Kidney epithelial cell (primary cell): ENCODE measurements at regions not wholly inside any gene's neighbourhood (a gene's known extent, or its start where the extent isn't known, plus 50 kb on each side); places are given as distances from the start of the nearest gene placed in this dataset.

Source experiments
- DNase-seq: peaks from one replicate; pipeline ENCODE4 v3.0.0-alpha.2; 2010; ENCODE audit warnings: low read depth
- H3K27me3 ChIP-seq: 2 replicates; pipeline ENCODE4 v1.6.0; 2011; ENCODE audit warnings: low read length; ENCODE audit not compliant: control insufficient read depth, insufficient read depth
- H3K36me3 ChIP-seq: 2 replicates; pipeline ENCODE4 v1.5.1; 2011; ENCODE audit warnings: low read length; ENCODE audit not compliant: control insufficient read depth, insufficient read depth
- H3K4me3 ChIP-seq: 2 replicates; pipeline ENCODE4 v1.5.1; 2011; ENCODE audit warnings: low read depth, mild to moderate bottlenecking, control low read depth, low read length
- TF ChIP-seq, protein P1 (sequence below): IDR thresholded peaks from 2 replicates; pipeline ENCODE4 v1.5.1; 2011; ENCODE audit warnings: mild to moderate bottlenecking, moderate library complexity, low read length, control low read depth, inconsistent platforms; ENCODE audit not compliant: insufficient read depth, poor library complexity, severe bottlenecking

DNA sequence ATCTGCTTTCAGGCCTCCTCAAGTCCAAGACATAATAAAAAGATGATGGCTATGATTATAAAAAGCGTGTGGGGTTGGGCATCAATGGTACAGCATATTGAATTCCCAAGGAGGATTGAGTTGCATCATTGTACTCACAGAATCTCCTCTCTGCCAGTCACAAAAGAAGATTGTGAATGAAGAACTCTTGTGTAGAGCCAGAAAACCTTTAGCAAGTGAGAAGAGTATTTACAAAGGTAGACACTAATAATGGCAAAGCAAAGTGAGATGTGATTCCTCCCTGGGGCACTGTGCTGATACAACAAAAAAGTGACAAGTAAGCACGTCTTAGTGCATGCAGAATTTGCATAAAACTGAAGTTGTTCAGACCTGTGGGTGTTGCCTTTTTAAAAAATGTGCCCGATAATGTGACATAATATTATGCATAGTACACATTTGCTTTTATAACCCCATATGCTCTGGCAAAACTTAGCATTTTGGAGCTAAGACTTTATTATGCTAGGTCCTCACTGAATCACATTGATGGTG, 291.2 kb upstream of the TBC1D5 start:
- no peak overlapping the region for H3K4me3 ChIP-seq
- TF ChIP-seq, protein P1, sequence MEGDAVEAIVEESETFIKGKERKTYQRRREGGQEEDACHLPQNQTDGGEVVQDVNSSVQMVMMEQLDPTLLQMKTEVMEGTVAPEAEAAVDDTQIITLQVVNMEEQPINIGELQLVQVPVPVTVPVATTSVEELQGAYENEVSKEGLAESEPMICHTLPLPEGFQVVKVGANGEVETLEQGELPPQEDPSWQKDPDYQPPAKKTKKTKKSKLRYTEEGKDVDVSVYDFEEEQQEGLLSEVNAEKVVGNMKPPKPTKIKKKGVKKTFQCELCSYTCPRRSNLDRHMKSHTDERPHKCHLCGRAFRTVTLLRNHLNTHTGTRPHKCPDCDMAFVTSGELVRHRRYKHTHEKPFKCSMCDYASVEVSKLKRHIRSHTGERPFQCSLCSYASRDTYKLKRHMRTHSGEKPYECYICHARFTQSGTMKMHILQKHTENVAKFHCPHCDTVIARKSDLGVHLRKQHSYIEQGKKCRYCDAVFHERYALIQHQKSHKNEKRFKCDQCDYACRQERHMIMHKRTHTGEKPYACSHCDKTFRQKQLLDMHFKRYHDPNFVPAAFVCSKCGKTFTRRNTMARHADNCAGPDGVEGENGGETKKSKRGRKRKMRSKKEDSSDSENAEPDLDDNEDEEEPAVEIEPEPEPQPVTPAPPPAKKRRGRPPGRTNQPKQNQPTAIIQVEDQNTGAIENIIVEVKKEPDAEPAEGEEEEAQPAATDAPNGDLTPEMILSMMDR, result no peak
- no peak for DNase-seq
- no peaks in the 10 kb centered on the region for H3K36me3 ChIP-seq
- H3K27me3 ChIP-seq, result no peaks in the 10 kb centered on the region

GRCh38 chr3:18030371-18030870, 288.0 kb upstream of the TBC1D5 start:
- no peak for DNase-seq
- Histone ChIP-seq H3K27me3 (no peaks in the 10 kb centered on the region), H3K4me3 (no peak overlapping the region), H3K36me3 (no peaks in the 10 kb centered on the region)
- TF ChIP-seq, protein P1, result no peak

DNA sequence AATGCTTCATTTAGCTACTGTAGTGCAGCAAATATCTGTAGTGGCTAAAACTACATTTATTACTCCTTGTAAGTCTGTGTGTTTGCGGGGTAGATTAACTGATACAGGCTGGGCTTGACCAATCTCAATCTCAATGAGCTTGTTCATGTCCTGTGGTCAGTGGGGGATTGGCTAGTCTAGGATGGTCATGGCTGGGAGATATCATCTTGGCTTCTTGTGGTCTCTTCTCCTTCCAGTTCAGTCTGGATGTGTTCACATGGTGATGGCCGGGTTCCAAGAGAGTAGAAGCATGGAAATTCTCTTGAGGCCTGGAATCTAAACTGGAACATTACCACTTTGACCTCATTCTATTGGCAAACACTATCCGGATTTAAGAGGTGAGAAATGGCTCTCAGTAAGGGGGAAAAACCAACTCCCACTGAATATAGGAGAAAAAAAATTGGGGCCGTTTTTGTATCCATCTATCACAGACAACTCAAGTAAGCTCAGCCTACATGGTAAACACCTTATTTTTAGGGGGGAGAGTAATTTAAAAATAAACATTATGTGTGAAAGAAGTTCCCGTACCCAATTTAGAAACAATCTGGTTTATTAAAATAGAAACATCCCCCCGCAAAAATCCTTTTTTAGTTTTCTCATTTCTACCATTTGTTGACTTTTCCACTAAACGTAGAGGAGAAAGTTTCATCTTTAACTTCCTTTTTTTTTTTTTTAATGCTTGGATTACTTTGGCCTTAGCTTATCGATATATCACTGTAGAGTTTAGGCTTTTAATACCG, 284.9 kb upstream of the TBC1D5 start:
- Histone ChIP-seq H3K4me3 (no peak overlapping the region), H3K36me3 (no peaks in the 10 kb centered on the region), H3K27me3 (no peaks in the 10 kb centered on the region)
- DNase-seq, result no peak
- TF ChIP-seq, protein P1, result no peak

DNA sequence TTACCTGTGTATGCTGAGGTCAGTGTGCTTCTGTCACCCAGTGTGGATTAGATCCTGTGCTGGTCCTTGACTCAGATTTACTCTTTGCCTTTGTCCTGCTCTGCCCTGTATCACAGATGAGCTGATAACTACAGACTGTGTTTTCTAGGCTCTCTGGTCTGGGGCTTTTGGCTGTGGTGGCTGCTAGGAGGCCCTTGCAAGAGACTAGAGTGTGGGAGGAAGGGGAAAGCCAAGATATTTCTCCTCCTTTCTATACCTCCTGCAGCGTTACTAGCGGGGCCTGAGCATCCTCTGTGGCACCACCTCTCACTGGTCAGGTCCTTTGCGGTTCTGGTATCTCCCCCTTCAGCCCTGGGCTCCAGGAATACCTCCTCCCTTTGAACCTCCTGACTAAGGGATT, 282.3 kb upstream of the TBC1D5 start:
- Histone ChIP-seq H3K27me3 (no peaks in the 10 kb centered on the region), H3K36me3 (no peaks in the 10 kb centered on the region), H3K4me3 (no peak overlapping the region)
- TF ChIP-seq, protein P1, result no peak
- no peak for DNase-seq

DNA sequence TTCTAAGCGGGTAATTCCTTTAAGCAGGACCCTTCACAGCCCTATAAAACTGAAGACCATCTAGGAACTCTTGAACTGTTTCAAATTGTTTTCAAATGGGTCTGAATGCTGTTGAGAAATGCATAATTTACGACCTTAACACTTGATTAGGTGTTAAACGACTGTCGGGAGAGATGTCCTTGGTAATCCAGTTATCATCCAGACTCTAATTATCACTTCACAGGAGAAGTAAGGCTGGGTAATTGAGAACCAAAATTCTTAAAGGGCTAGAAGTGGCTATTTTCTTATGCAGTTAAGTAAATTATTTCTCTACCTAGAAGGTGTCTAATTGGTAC, 276.7 kb upstream of the TBC1D5 start:
- TF ChIP-seq, protein P1, result no peak
- Histone ChIP-seq H3K27me3 (no peaks in the 10 kb centered on the region), H3K4me3 (no peak overlapping the region), H3K36me3 (no peaks in the 10 kb centered on the region)
- no peak for DNase-seq
